ENCODE measurements at regions not wholly inside any gene's neighbourhood (a gene's known extent, or its start where the extent isn't known, plus 50 kb on each side); places are given as distances from the start of the nearest gene placed in this dataset.
"Not testable (repeated sequence)": the region's sequence is repeated elsewhere in the genome, so short reads cannot be mapped to it uniquely, and the experiment has no call there.

GRCh38 chr5:60445921-60446320 lies 254.0 kb downstream of the DEPDC1B start:
- intact Hi-C loops (cut with micrococcal nuclease): no loop called here

DNA sequence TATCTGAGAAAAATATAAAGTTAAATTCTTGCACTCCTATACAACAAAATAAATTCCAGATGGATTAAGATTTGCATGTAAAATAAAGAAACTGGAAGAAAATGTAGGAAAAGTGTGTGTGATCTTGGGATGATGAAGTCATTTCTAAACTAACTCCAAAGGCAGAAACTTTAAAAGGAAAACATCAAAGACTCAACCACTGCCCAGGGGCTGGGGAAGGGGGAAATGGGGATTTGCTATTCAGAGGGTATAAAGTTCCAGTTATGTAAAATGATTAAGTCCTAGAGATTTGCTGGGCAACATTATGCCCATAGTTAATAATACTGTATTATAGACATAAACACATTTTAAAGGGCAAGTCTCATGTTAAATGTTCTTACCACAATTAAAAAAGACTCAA lies 254.5 kb downstream of the DEPDC1B start:
- intact Hi-C loops (cut with micrococcal nuclease): no loop called here

GRCh38 chr5:60444661-60445360 lies 255.2 kb downstream of the DEPDC1B start:
- intact Hi-C loops (cut with micrococcal nuclease): no loop called here

GRCh38 chr5:60439552-60439951 lies 260.4 kb downstream of the DEPDC1B start:
- intact Hi-C loops (cut with micrococcal nuclease): no loop called here

DNA sequence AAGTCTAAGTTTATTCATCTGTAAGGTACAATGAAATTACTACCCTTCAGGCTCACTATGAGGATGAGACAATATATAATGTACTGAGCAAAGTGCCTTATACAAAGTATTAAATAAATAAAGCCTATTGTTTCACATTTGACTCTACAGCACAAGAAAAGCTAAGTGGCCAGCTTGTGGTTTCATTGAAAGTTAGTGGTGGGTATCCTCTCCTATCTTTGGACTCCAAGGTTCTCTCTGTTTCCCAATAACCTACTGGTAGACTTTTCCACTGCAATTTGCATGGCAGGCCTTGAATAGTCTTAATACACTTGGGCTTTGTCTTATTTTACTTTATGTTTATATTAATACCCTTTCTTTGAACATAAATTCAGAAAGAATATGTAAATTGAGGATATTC lies 262.7 kb downstream of the DEPDC1B start:
- intact Hi-C loops (cut with micrococcal nuclease): no loop called here

- intact Hi-C loops (cut with micrococcal nuclease): no loop called here
Observed at GRCh38 chr5:60436518-60436917, 263.4 kb downstream of the DEPDC1B start.

DNA sequence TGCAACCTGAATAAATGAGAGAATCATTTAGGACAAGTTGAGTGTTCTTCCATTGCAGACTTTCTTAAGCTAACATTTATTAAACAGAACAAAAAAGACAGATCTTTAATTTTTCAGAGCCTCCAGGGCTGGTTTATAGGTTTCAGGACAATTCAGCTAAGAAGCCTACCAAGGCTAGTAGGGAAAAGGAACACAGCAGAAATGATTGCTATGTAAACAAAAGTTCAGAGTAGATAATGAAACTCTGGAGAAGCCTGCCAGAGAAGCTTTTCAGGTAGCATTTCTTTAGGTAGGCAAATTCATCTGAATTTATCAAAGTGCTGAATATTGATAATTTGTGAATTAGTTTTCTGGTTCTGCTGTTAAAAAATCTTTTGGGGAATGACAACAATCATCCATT lies 264.2 kb downstream of the DEPDC1B start:
- intact Hi-C loops (cut with micrococcal nuclease): no loop called here

DNA sequence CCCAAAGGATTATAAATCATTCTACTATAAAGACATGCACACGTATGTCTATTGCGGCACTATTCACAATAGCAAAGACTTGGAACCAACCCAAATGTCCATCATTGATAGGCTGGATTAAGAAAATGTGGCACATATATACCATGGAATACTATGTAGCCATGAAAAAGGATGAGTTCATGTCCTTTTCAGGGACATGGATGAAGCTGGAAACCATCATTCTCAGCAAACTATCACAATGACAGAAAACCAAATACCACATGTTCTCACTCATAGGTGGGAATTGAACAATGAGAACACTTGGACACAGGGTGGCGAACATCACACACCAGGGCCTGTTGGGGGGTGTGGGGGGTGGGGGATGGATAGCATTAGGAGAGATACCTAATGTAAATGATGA lies 273.8 kb downstream of the DEPDC1B start:
- intact Hi-C loops (cut with micrococcal nuclease): not testable (repeated sequence)

GRCh38 chr5:60420773-60421172 lies 279.2 kb downstream of the DEPDC1B start:
- intact Hi-C loops (cut with micrococcal nuclease): not testable (repeated sequence)

DNA sequence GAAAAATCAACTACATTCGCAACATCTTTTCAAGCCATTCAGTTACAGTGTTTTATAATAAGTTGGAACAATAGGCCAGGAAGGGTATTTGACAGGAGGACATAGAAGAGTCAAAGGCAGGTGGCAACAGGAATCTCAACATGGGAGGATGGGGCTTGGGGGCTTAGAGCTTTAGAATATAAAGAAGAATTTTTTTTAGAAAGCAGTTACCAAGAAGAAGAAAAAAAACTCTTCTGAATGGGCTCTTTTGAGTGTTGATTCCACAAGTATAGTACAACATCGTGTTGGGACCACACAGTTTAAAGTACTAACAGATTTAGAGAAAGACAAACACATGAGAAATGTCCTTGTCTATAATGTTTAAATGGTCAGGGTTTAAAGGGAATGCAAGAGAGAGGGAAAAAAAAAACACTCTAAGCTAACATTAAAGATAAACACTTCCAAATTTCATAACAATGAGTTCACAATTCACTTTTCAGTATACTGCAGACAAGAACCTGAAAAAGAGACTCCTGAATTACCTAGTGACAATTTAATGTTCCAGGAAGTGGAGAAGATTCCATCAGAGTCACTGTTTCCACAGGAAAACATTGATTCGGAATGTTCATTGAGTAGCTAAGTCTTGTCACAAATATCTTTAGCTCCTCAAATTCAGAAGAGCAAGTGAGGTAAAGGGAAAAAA lies 282.3 kb downstream of the DEPDC1B start:
- intact Hi-C loops (cut with micrococcal nuclease): no loop called here

DNA sequence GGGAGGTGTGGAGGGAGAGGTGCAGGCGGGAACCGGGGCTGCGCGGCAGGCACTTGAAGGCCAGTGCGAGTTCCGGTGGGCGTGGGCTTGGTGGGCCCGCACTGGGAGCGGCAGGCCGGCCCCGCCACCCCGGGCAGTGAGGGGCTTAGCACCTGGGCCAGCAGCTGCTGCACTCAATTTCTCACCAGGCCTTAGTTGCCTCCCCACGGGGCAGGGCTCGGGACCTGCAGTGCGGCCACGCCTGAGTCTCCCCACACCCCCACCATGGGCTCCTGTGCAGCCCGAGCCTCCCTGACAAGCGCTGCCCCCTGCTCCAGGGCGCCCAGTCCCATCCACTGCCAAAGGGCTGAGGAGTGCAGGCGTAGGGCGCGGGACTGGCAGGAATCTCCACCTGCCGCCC lies 284.5 kb downstream of the DEPDC1B start:
- intact Hi-C loops (cut with micrococcal nuclease): no loop called here

DNA sequence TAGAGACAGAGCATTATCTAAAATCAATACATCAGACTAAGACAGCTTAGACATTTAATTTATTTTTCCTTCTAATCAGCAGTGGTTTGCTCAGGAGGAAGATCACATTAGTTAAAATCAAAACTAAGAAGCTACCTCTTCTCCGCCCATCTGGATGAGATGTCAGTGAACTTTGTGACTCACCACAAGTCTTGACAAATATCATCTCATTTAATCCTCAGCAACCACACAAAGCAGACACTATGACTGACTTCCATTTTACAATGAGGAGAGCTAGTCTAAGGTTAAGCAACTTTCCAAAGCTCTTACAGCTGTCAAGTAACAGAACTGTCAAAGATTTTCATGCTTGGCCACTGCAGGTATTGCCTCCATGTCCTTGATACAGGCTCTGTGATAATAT lies 289.5 kb downstream of the DEPDC1B start:
- intact Hi-C loops (cut with micrococcal nuclease): no loop called here

GRCh38 chr5:60404171-60404570 lies 295.8 kb downstream of the DEPDC1B start:
- intact Hi-C loops (cut with micrococcal nuclease): no loop called here

- intact Hi-C loops (cut with micrococcal nuclease): no loop called here
Observed at GRCh38 chr5:60403343-60404006, 296.5 kb downstream of the DEPDC1B start.

- intact Hi-C loops (cut with micrococcal nuclease): no loop called here
Observed at GRCh38 chr5:60402161-60402785, 297.7 kb downstream of the DEPDC1B start.

DNA sequence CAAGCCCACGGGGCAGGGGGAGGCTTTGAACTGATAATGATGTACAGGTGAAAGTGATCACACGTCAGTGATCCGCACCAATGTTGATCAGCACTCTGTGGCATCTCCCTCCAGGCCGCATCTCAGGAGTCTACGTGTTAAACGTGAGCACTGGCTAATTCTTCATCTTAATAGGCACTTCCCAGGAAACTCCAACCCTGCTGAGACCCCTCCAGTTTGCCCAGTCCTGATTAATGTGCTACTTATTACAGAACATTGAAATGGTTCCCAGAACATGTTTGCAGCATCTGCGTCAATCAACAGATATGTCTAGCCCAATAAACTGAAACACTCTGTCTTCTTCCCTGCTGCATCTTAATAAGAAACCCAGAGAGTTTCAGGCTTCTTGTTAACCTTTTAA lies 298.4 kb downstream of the DEPDC1B start:
- intact Hi-C loops (cut with micrococcal nuclease): no loop called here

- intact Hi-C loops (cut with micrococcal nuclease): no loop called here
Observed at GRCh38 chr5:60399507-60399906, 300.5 kb downstream of the DEPDC1B start.

- intact Hi-C loops (cut with micrococcal nuclease): no loop called here
Observed at GRCh38 chr5:60395712-60396329, 304.1 kb downstream of the DEPDC1B start.

GRCh38 chr5:60387051-60387440 lies 312.9 kb downstream of the DEPDC1B start:
- intact Hi-C loops (cut with micrococcal nuclease): no loop called here

DNA sequence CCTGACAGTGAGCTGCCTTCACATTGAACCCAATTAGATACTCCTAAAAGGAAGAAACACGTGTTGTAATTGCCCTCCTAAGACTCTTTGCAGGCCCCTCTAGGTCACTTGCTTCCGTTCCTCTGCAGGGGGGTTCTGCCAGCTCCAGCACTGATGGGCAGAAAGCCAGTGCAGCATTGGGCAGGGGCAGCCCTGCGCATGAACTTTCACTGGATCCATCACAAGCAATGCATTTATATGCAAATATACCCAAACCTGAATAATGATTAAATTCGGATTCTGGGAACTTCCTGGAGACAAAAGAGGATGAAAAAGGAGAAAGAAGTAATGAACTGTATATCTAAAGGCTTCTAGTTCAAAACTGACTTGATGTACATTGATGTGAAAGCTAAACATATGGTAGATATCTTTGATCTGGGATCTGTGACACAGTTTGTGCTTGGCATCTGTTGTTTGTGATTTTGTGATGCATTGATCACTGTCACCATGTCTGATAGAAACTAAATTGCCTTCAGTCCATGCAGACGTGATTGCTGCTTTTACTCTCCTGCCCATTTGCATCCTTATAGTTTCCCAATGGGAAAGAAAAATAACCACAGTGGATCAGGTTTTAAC lies 313.4 kb downstream of the DEPDC1B start:
- intact Hi-C loops (cut with micrococcal nuclease): no loop called here

GRCh38 chr5:60382716-60383115 lies 317.2 kb downstream of the DEPDC1B start:
- intact Hi-C loops (cut with micrococcal nuclease): no loop called here
